HS-27A (cell line): ENCODE measurements at regions not wholly inside any gene's neighbourhood (a gene's known extent, or its start where the extent isn't known, plus 50 kb on each side); places are given as distances from the start of the nearest gene placed in this dataset.

Experiments
- DNase-seq: peaks from one replicate; pipeline ENCODE4 v3.0.0-alpha.2; 2012; ENCODE audit warnings: low read depth, missing footprints

GRCh38 chr3:80052271-80052670, 284.5 kb upstream of the ROBO1 start:
- no peak for DNase-seq

GRCh38 chr3:80051602-80051962, 283.8 kb upstream of the ROBO1 start:
- DNase-seq = no peak

- DNase-seq = no peak
Measured at GRCh38 chr3:80050826-80051601, 283.2 kb upstream of the ROBO1 start.

- DNase-seq = no peak
Measured at GRCh38 chr3:80043226-80043625, 275.4 kb upstream of the ROBO1 start.

GRCh38 chr3:80040067-80040466, 272.3 kb upstream of the ROBO1 start:
- DNase-seq = no peak

- no peak for DNase-seq
Measured at GRCh38 chr3:80036176-80036575, 268.4 kb upstream of the ROBO1 start.

GRCh38 chr3:80035021-80035420, 267.2 kb upstream of the ROBO1 start:
- DNase-seq = no peak

GRCh38 chr3:80023010-80023409, 255.2 kb upstream of the ROBO1 start:
- DNase-seq = no peak

GRCh38 chr3:80018375-80018774, 250.6 kb upstream of the ROBO1 start:
- DNase-seq = no peak

- DNase-seq = no peak
Measured at GRCh38 chr3:80017369-80017768, 249.6 kb upstream of the ROBO1 start.

GRCh38 chr3:80014576-80014975, 246.8 kb upstream of the ROBO1 start:
- DNase-seq = peak; percentile 89

- DNase-seq = no peak
Measured at GRCh38 chr3:80010021-80010571, 242.3 kb upstream of the ROBO1 start.

GRCh38 chr3:80007522-80007921, 239.7 kb upstream of the ROBO1 start:
- no peak for DNase-seq

GRCh38 chr3:80006315-80006714, 238.5 kb upstream of the ROBO1 start:
- no peak for DNase-seq

GRCh38 chr3:80000022-80000421, 232.2 kb upstream of the ROBO1 start:
- DNase-seq = no peak

GRCh38 chr3:79994397-79994796, 226.6 kb upstream of the ROBO1 start:
- DNase-seq = no peak

GRCh38 chr3:79986338-79986737, 218.5 kb upstream of the ROBO1 start:
- no peak for DNase-seq

GRCh38 chr3:79985816-79986215, 218.0 kb upstream of the ROBO1 start:
- no peak for DNase-seq

GRCh38 chr3:79983118-79983517, 215.3 kb upstream of the ROBO1 start:
- DNase-seq = no peak

- DNase-seq = no peak
Measured at GRCh38 chr3:79979990-79980389, 212.2 kb upstream of the ROBO1 start.

- DNase-seq = no peak
Measured at GRCh38 chr3:79976466-79976865, 208.7 kb upstream of the ROBO1 start.

GRCh38 chr3:79973917-79974595, 206.3 kb upstream of the ROBO1 start:
- DNase-seq = no peak

GRCh38 chr3:79973482-79973881, 205.7 kb upstream of the ROBO1 start:
- DNase-seq = no peak

GRCh38 chr3:79968418-79968817, 200.6 kb upstream of the ROBO1 start:
- DNase-seq = no peak
